ENCODE measurements at regions not wholly inside any gene's neighbourhood (a gene's known extent, or its start where the extent isn't known, plus 50 kb on each side); places are given as distances from the start of the nearest gene placed in this dataset.

DNA sequence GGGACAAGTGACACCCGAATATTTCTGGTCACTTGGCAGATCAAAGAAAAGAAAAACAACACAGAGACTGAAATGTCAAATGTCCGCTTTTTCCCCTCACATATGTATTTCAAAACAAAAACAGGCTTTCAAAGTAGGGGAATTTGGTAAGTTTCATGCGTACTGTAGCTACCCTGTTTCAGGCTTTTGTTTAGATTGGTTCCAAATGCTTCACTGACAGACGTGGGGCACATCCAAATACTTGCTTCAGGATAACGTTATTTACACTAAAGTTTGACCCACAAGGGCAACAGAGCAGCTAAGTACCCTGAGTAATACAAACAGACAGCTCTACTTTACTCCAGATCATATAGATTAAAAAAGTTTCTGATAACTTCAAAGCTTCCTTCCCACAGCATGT is 804.5 kb upstream of the POU3F4 start:
- TF ChIP-seq, protein P1, sequence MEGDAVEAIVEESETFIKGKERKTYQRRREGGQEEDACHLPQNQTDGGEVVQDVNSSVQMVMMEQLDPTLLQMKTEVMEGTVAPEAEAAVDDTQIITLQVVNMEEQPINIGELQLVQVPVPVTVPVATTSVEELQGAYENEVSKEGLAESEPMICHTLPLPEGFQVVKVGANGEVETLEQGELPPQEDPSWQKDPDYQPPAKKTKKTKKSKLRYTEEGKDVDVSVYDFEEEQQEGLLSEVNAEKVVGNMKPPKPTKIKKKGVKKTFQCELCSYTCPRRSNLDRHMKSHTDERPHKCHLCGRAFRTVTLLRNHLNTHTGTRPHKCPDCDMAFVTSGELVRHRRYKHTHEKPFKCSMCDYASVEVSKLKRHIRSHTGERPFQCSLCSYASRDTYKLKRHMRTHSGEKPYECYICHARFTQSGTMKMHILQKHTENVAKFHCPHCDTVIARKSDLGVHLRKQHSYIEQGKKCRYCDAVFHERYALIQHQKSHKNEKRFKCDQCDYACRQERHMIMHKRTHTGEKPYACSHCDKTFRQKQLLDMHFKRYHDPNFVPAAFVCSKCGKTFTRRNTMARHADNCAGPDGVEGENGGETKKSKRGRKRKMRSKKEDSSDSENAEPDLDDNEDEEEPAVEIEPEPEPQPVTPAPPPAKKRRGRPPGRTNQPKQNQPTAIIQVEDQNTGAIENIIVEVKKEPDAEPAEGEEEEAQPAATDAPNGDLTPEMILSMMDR (IDR thresholded peaks at IDR 0.05; ENCODE audit: low read length): no peak
- no peak for TF ChIP-seq EZH2 (optimal IDR thresholded peaks at IDR 0.05; ENCODE audit: low read depth, low read length)

Measured in MM.1S (cell line).